SK-N-SH (cell line): ENCODE measurements at regions not wholly inside any gene's neighbourhood (a gene's known extent, or its start where the extent isn't known, plus 50 kb on each side); places are given as distances from the start of the nearest gene placed in this dataset.

Experiments used
- CTCF ChIA-PET: fragments of 300-600, 350-600 bp; formaldehyde crosslinking; extraction: SDS; loops from one replicate; lab custom pipeline; 2021; lab: Yijun Ruan, JAX
- POLR2A ChIA-PET: fragments of 350-600 bp; sonication (Branson Sonifier 250); formaldehyde crosslinking; extraction: SDS; loops from one replicate; lab custom pipeline; 2020; ENCODE audit warnings: antibody characterized with exemption, inconsistent platforms; lab: Yijun Ruan, JAX
- DNase-seq: peaks from one replicate; pipeline ENCODE4 v3.0.0; 2012
- H2AFZ ChIP-seq: fragments of 200-600 bp; sonication (generic); 2 replicates; pipeline ENCODE4 v1.8.1; 2016; ENCODE audit warnings: antibody characterized with exemption, mild to moderate bottlenecking, low read depth
- H3F3A ChIP-seq: fragments of 200-600 bp; sonication (generic); replicated peaks from 2 replicates; pipeline ENCODE3; 2016; ENCODE audit warnings: antibody characterized with exemption, mild to moderate bottlenecking; ENCODE audit not compliant: insufficient read depth
- H3K27ac ChIP-seq, 2 experiments: fragments of 200-500 bp in 1 of 2; fragments of 200-600 bp in 1 of 2; sonication (Bioruptor generic) in 1 of 2; sonication (generic), shearing (Covaris generic) in 1 of 2; 2 replicates each; pipeline versions ENCODE4 v1.5.1 to v1.6.1; 2014 to 2016; ENCODE audit warnings: low read depth in 2 of 2, inconsistent platforms in 1 of 2, low read length in 1 of 2, mild to moderate bottlenecking in 1 of 2, mixed read lengths in 1 of 2
- H3K27me3 ChIP-seq: fragments of 200-600 bp; sonication (generic), shearing (Covaris generic); 2 replicates; pipeline ENCODE4 v1.6.1; 2016; ENCODE audit warnings: mixed run types; ENCODE audit not compliant: insufficient read depth
- H3K36me3 ChIP-seq, 2 experiments: fragments of 200-500 bp in 1 of 2; fragments of 200-600 bp in 1 of 2; sonication (Bioruptor generic) in 1 of 2; sonication (generic) in 1 of 2; replicated peaks in 1 of 2; 2 replicates each; pipeline versions ENCODE3 to v1.5.1; 2014 to 2016; ENCODE audit warnings: low read length in 1 of 2, mild to moderate bottlenecking in 1 of 2; ENCODE audit not compliant: insufficient read depth in 2 of 2, control insufficient read depth in 1 of 2
- H3K4me1 ChIP-seq, 2 experiments: fragments of 200-500 bp in 1 of 2; fragments of 200-600 bp in 1 of 2; sonication (Bioruptor generic) in 1 of 2; sonication (generic), shearing (Covaris generic) in 1 of 2; 2 replicates each; pipeline versions ENCODE4 v1.5.1 to v1.6.1; 2014 to 2016; ENCODE audit warnings: low read depth in 1 of 2, low read length in 1 of 2, mixed run types in 1 of 2; ENCODE audit not compliant: insufficient read depth in 2 of 2, control insufficient read depth in 1 of 2
- H3K4me2 ChIP-seq: fragments of 200-600 bp; sonication (generic), shearing (Covaris generic); 2 replicates; pipeline ENCODE4 v1.6.1; 2017; ENCODE audit warnings: mixed run types
- H3K4me3 ChIP-seq, 2 experiments: fragments of 200-500 bp in 1 of 2; fragments of 200-600 bp in 1 of 2; sonication (Bioruptor generic) in 1 of 2; sonication (generic), shearing (Covaris generic) in 1 of 2; 2 replicates each; pipeline versions ENCODE4 v1.5.1 to v1.8.1; 2014 to 2016; ENCODE audit warnings: low read depth in 2 of 2, inconsistent platforms in 1 of 2, low read length in 1 of 2, mild to moderate bottlenecking in 1 of 2, mixed read lengths in 1 of 2, moderate library complexity in 1 of 2
- H3K79me2 ChIP-seq: fragments of 200-600 bp; sonication (generic); 2 replicates; pipeline ENCODE4 v1.8.1; 2017; ENCODE audit warnings: mild to moderate bottlenecking; ENCODE audit not compliant: insufficient read depth
- H3K9ac ChIP-seq: fragments of 200-600 bp; sonication (generic); 2 replicates; pipeline ENCODE4 v1.6.1; 2017; ENCODE audit warnings: mixed run types
- H3K9me2 ChIP-seq: fragments of 200-600 bp; sonication (generic); 2 replicates; pipeline ENCODE4 v1.6.1; 2017; ENCODE audit warnings: mixed run types
- H3K9me3 ChIP-seq: fragments of 200-600 bp; sonication (generic); 2 replicates; pipeline ENCODE4 v1.6.1; 2017; ENCODE audit warnings: mixed run types, mild to moderate bottlenecking, moderate library complexity
- H4K20me1 ChIP-seq: fragments of 200-600 bp; sonication (generic); 2 replicates; pipeline ENCODE4 v1.6.1; 2017; ENCODE audit warnings: mild to moderate bottlenecking, mixed run types; ENCODE audit not compliant: insufficient read depth
- CHD2 ChIP-seq: fragments of 150-350 bp; IDR thresholded peaks from 2 replicates; pipeline ENCODE4 v1.6.1; 2018; ENCODE audit warnings: low read length; ENCODE audit not compliant: partially characterized antibody
- EP300 ChIP-seq, 2 experiments: IDR thresholded peaks; 2 replicates each; pipeline versions ENCODE4 v1.4.0 to v1.6.1; 2012; ENCODE audit warnings: borderline replicate concordance in 1 of 2, low read depth in 1 of 2, low read length in 1 of 2
- EZH2phosphoT487 ChIP-seq: fragments of 200-600 bp; sonication (generic); IDR thresholded peaks from 2 replicates; pipeline ENCODE4 v1.6.1; 2017; ENCODE audit warnings: low read depth, mixed run types, mild to moderate bottlenecking, antibody characterized with exemption, moderate library complexity, borderline replicate concordance
- FOSL2 ChIP-seq: IDR thresholded peaks from 2 replicates; pipeline ENCODE4 v1.4.0; 2012; ENCODE audit warnings: low read depth, mild to moderate bottlenecking, moderate library complexity, borderline replicate concordance
- FOXM1 ChIP-seq: IDR thresholded peaks from 2 replicates; pipeline ENCODE4 v1.4.0; 2012; ENCODE audit warnings: low read depth, mild to moderate bottlenecking
- IRF3 ChIP-seq: fragments of 150-350 bp; IDR thresholded peaks from 2 replicates; pipeline ENCODE4 v1.6.1; 2016; ENCODE audit warnings: mild to moderate bottlenecking, low read depth, low read length
- JUND ChIP-seq: IDR thresholded peaks from 2 replicates; pipeline ENCODE4 v1.4.0; 2012
- MEF2A ChIP-seq: IDR thresholded peaks from 2 replicates; pipeline ENCODE4 v1.4.0; 2012; ENCODE audit warnings: low read depth, borderline replicate concordance
- MXI1 ChIP-seq: IDR thresholded peaks from 2 replicates; pipeline ENCODE4 v1.6.1; 2012; ENCODE audit warnings: mild to moderate bottlenecking, low read depth, low read length, improper control_type of control experiment
- NFIC ChIP-seq: IDR thresholded peaks from 2 replicates; pipeline ENCODE4 v1.4.0; 2012; ENCODE audit warnings: borderline replicate concordance
- NRF1 ChIP-seq: IDR thresholded peaks from 2 replicates; pipeline ENCODE4 v1.6.1; 2012; ENCODE audit warnings: low read depth, mild to moderate bottlenecking, low read length
- PBX3 ChIP-seq: IDR thresholded peaks from 2 replicates; pipeline ENCODE4; 2012
- POLR2AphosphoS5 ChIP-seq: IDR thresholded peaks from 2 replicates; pipeline ENCODE4 v1.6.1; 2012; ENCODE audit warnings: low read depth, low read length
- RFX5 ChIP-seq: IDR thresholded peaks from 2 replicates; pipeline ENCODE4 v1.6.1; 2012; ENCODE audit warnings: mild to moderate bottlenecking, improper control_type of control experiment, low read length
- SIN3A ChIP-seq: IDR thresholded peaks from 2 replicates; pipeline ENCODE4 v1.6.1; 2012; ENCODE audit warnings: low read depth, mild to moderate bottlenecking, low read length, moderate library complexity, borderline replicate concordance
- TAF1 ChIP-seq: IDR thresholded peaks from 2 replicates; pipeline ENCODE4 v1.6.1; 2012; ENCODE audit warnings: low read depth, mild to moderate bottlenecking, low read length, moderate library complexity, borderline replicate concordance
- TCF12 ChIP-seq: IDR thresholded peaks from 2 replicates; pipeline ENCODE4 v1.4.0; 2012
- TEAD4 ChIP-seq: IDR thresholded peaks from 2 replicates; pipeline ENCODE4 v1.4.0; 2012; ENCODE audit warnings: mild to moderate bottlenecking, borderline replicate concordance; ENCODE audit not compliant: insufficient read depth
- USF1 ChIP-seq: IDR thresholded peaks from 2 replicates; pipeline ENCODE4 v1.4.0; 2012; ENCODE audit warnings: low read depth, borderline replicate concordance
- ZBTB33 ChIP-seq: IDR thresholded peaks from 2 replicates; pipeline ENCODE4 v1.4.0; 2012; ENCODE audit warnings: low read depth, borderline replicate concordance
- WGBS: methylation state at CpG from one replicate; pipeline ENCODE4 v1.1.6; 2017; ENCODE audit warnings: low lambda C conversion rate; 5-methylcytosine and 5-hydroxymethylcytosine counted together

GRCh38 chr4:74631988-74632387 lies 162.3 kb downstream of the BTC start (continued):
- TF ChIP-seq EZH2phosphoT487 (no peak), POLR2AphosphoS5 (no peak), USF1 (no peak)

GRCh38 chr4:74632634-74633033 lies 161.7 kb downstream of the BTC start:
- Histone ChIP-seq H3K9me2 (no peaks in the 10 kb centered on the region), H3K27ac (no peak overlapping the region), H3F3A (no peaks in the 10 kb centered on the region), H3K9me3 (no peaks in the 10 kb centered on the region), H4K20me1 (no peaks in the 10 kb centered on the region), H3K4me2 (no peak overlapping the region), H2AFZ (no peak overlapping the region), H3K4me1 (no peaks in the 10 kb centered on the region), H3K27me3 (peaks cover 15% of the 10 kb centered on the region), H3K79me2 (no peaks in the 10 kb centered on the region), H3K4me3 (no peak overlapping the region), H3K9ac (no peak overlapping the region), H3K36me3 (no peaks in the 10 kb centered on the region)
- no peak for DNase-seq
- POLR2A ChIA-PET, result no interaction called here
- CTCF ChIA-PET, result no interaction called here
- 9% methylated on average over 3 of the region's 3 CpGs for WGBS
- TF ChIP-seq NFIC, result peak; percentile 24; the same call in 1 of the 2 replicates
- no peak for TF ChIP-seq TAF1

- Histone ChIP-seq H3K36me3 (no peaks in the 10 kb centered on the region), H3K27me3 (peaks cover 29% of the 10 kb centered on the region), H4K20me1 (no peaks in the 10 kb centered on the region), H2AFZ (no peak overlapping the region), H3F3A (peaks cover 9% of the 10 kb centered on the region), H3K79me2 (no peaks in the 10 kb centered on the region), H3K9me3 (no peaks in the 10 kb centered on the region), H3K4me1 (0 out of 4 replicates have a peak, but pooled peaks cover 0 to 3% of the 10 kb centered on the region in 2 experiments), H3K9ac (no peak overlapping the region), H3K4me2 (no peak overlapping the region), H3K9me2 (no peaks in the 10 kb centered on the region), H3K27ac (no peak overlapping the region), H3K4me3 (no peak overlapping the region)
- POLR2A ChIA-PET, result no interaction called here
- WGBS, result 18% methylated on average over 2 of the region's 2 CpGs
- CTCF ChIA-PET, result no interaction called here
- DNase-seq, result no peak
- TF ChIP-seq CHD2 (no peak), MEF2A (no peak), RFX5 (no peak), NFIC (no peak), FOSL2 (no peak), TCF12 (no peak), JUND (no peak), USF1 (no peak), NRF1 (no peak), EP300 (IDR thresholded peaks at IDR 0.05; ENCODE audit: borderline replicate concordance in 1 of 2, low read depth in 1 of 2, low read length in 1 of 2) (no peak), IRF3 (no peak), SIN3A (no peak), ZBTB33 (no peak), PBX3 (no peak), TEAD4 (no peak), FOXM1 (no peak), MXI1 (no peak)
Observed at GRCh38 chr4:74635074-74635473, 159.2 kb downstream of the BTC start.
